Esophagus squamous epithelium (tissue), 4 donors: ENCODE measurements at regions not wholly inside any gene's neighbourhood (a gene's known extent, or its start where the extent isn't known, plus 50 kb on each side); places are given as distances from the start of the nearest gene placed in this dataset.

Experiments
- CTCF ChIP-seq, 6 experiments: fragments of 450-650 bp in 4 of 6; fragments of 200-600 bp in 2 of 6; sonication (generic) in 2 of 6; IDR thresholded peaks; one replicate each; pipeline ENCODE4 v1.5.1; 2016 to 2019; ENCODE audit warnings: antibody characterized with exemption in 6 of 6, mild to moderate bottlenecking in 4 of 6, moderate library complexity in 4 of 6
- POLR2A ChIP-seq, 4 donors: fragments of 450-650 bp; IDR thresholded peaks; one replicate each; pipeline ENCODE4 v1.6.1; 2017; ENCODE audit warnings: antibody characterized with exemption in 4 of 4, mild to moderate bottlenecking in 4 of 4, moderate library complexity in 3 of 4

- TF ChIP-seq CTCF (IDR thresholded peaks at IDR 0.05) (no peak), POLR2A (IDR thresholded peaks at IDR 0.05) (no peak)
Observed at GRCh38 chr1:209038316-209038715, 545.2 kb upstream of the CAMK1G start.
